ENCODE measurements at regions not wholly inside any gene's neighbourhood (a gene's known extent, or its start where the extent isn't known, plus 50 kb on each side); places are given as distances from the start of the nearest gene placed in this dataset.

DNA sequence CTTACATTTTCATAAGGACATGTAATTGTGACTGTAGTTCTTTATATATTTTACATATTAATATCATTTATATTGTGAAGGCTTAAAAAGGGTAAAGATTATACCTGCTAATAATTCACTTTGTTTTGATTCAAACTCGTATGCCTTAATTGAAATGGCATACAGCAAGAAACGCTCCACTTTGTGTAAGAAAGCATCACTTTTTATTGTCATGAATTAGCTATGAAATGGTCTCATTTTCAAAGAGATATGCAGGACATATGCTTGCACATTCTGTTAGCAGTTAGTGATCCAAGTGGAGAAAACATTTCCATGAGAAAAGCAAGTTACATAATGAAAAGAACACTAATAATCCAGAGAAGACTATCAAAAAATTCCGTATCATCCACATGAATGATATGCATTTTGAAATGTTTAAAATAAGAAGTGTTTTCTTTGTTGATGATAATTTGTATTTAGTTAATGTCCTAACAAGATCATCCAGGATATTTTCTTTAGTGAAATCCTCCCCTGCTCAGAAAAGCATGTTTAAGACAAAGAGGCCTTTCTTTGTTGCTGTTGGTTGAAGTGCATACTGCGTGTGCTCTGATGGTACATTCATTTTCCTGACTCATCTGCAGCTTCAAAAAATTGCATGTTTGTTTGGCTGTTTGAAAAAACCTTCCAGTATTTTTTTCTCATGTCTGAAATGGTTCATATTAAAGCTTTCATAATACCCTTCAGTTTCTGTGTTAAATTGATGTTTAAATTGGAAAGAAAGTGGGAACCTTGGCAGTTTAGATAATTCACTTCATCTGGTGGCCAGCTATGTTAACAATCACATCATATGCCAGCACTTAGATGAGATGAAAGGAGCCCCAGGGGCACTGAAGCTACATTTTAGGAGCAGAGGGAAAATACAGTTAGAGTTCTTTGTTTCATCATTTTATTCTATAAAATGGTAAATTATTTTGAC, 242.2 kb downstream of the CSNK1G3 start:
- peak in 1 of 58 donors; percentile 43 for DNase-seq

- DNase-seq = no peak
These were observed 241.4 kb downstream of the CSNK1G3 start for GRCh38 chr5:123753180-123753936.

DNA sequence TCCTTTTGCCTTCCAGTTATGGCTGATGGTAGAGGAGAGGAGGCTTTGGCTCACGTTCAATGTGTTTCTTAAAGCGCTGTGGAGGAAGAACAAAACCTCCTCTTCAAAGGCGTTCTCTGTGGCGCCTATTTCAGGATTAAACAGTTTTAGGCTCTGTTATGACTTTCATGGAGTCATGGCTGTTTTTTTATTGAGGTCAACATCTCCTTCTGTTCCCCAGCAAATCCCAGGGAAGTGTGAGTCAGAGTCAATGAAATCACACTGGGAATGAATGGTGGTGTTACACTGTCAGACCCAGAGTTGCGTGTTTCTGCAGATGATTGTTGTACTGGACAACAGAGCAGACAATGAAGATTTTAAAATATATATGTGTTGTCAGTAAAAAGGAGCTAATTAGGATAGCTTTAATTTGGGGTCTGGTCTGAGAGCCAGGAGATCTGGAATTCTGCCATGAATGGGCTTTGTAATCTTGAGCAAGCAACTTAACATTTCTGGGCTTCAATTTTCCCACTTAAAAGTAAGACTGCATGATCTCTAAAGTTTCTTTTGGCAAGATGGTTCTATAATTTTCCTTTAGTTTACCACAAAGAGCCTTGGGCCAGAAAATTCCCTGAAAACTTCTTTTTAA, 240.7 kb downstream of the CSNK1G3 start:
- DNase-seq = peak in 4 of 58 donors; percentile 6 to 39 (median 15)

DNA sequence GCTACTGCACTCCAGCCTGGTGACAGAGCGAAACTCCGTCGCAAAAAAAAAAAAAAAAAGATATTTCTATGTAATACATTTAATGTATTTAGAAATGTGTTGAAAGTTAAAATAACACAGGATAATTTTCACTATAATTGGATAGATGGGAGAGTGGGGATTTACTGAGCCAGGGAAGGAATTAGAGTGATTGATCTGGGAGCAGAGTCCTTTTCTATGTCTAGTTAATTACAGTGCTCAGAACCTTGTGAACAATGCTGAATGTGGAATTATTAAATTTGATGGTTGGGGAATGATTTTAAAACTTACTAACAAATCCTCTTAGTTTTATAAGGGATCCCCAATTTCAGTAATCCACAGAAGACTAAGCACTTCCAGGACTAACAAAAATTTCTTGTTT, 239.7 kb downstream of the CSNK1G3 start:
- no peak for DNase-seq

DNA sequence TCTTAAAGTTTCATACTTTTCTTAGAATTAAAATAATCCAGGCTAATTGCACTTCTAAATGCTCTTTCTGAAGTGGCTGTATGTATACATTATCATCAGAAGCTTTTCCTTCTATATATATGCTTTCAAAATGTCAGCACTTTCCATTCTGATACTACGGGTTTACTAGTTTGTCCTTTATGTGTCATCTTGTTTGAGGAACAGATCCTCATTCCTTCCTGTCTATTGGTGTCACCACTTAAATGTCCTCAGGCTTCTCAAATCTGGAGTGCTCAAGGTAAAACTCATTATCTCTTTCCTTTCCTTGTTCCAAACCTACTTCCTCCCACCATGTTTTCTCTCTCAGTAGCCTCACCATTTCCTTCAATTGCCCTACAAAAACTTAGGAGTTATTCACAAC, 236.3 kb downstream of the CSNK1G3 start:
- DNase-seq = no peak

DNA sequence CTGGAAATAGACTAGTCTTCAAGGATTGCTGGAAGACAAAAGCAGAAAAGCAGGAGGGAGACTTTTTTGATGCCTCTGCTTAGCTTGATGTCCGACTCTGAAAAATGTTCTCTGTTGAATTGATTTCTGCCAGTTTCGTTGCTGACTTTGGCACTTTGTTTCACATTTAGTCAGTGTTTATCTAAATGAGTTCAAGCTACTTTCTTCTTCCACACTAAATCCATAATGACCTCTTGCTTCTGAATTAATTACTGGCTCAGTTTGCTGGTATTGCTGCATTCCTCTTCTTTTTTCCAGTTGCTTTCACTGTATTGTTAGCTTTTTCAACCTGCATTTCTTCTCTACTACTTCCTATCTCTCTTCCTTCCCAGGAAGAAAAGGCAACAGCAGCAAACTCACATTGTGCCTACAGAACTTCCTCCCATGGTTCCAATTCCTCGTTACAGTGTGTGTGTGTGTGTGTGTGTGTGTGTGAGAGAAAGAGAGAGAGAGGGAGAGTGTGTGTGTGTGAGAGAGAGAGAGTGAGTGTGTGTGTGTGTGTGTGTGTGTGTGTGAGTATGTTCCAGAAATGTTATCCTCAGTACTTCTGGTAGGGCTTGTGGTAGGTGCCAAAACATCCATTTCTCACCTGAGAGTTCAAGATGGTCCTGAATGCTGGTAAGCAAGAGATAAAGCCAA, 234.8 kb downstream of the CSNK1G3 start:
- DNase-seq = no peak

GRCh38 chr5:123743990-123744583, 232.1 kb downstream of the CSNK1G3 start:
- no peak for DNase-seq

- no peak for DNase-seq
These were observed 223.4 kb downstream of the CSNK1G3 start for GRCh38 chr5:123735384-123735783.

- no peak for DNase-seq
These were observed 220.3 kb downstream of the CSNK1G3 start for GRCh38 chr5:123732257-123732656.

DNA sequence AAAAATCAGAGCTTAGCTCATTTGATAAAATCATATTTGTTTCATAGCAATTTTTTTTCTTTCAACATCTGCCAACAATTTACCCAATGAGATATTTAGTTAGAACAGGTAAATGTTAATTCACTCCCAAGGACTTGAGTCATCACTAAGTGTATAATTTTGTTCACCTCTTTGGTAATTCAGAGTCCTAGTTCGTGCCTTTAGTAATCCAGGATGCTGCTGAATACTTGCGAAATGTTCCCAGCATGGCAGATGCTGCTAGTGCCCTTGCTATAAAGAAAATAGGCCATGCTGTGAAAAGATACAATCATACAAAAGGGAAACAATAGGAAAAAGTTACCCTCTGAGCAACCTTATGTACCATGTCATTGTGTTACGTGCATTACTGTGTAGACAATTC, 210.5 kb downstream of the CSNK1G3 start:
- no peak for DNase-seq

DNA sequence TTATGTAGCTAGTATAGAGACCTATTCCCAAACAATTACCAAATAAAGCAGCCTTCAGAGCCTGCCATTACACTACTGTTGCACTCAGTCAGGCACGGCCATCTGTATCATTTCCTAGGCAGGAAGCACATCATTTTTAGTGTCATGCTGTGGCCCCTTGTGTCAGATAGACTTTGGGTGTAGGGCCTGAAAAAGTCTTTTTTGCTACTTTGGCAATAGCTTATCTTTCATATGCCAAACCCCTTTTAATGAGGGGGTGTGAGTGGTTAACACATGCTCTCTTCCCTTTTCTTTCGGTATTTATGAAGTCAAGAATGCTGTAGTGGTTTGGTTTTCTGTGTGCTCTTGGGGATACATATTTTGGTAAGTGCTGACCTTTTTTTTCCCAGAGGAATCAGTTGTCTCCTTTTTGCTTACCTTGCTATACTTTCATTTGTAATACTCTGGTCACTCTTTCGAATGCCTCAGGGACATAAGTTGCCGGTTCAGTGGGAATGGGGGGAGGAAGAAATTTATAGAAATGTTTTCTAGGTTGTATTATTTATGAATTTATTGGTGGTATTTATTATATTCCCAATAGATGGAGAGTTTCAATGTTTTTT, 209.8 kb downstream of the CSNK1G3 start:
- no peak for DNase-seq

DNA sequence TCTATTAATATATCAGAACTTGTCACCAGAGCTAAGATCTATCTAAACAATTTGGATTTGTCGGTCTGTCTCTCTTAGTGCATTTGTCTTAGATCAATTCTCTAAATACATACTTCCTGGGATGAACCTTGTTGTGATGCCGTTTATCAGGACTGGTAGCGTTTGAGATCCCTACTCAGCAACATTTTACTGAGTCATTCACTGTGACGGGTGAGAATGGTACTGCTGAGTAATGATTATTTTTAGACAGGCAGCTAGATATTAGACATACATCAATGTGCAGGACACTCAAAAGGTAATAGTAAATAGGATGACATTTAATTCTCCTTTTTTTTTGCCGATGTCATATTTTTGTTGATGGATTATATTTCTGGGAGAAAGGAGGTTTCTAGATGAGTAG, 209.0 kb downstream of the CSNK1G3 start:
- no peak for DNase-seq

GRCh38 chr5:123720339-123720738, 208.4 kb downstream of the CSNK1G3 start:
- DNase-seq = no peak

GRCh38 chr5:123719004-123719403, 207.0 kb downstream of the CSNK1G3 start:
- no peak for DNase-seq

GRCh38 chr5:123718238-123718637, 206.3 kb downstream of the CSNK1G3 start:
- DNase-seq = no peak

DNA sequence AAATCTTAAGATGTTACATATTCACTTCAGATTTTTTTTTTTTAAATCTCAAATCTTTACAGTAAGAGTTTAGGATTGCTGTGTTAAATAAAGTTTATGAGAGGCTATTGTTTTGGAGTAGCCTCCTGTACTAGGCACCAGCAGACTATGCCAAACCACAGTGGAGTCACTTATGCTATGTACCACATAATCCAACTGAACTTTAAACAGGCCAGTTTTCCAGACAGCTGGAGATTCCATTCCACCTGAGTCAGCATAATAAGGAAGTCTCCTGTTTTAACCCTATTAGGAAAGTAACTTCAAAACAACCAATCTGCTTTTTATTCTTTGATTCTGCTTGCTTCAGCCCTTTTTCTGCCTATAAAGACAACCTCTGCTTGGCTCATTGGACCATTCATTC, 205.2 kb downstream of the CSNK1G3 start:
- no peak for DNase-seq

DNA sequence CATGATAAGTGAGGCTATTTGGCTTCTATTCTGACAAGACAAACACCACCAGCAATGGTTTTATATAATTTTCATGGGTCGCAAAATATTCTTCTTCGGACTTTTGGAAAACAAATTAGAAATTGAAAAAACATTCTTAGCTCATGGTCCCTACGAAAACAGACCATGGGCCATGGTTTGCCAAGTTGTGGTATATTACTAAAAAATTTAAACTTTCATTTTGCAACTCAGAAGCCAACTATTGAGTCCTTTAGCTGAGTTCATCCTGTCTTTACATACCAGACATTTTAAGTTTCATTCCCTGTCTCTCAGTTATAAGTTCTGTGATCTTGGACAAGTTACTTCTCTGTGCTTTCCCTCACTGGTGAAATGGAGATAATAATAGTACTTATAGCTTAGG, 198.1 kb downstream of the CSNK1G3 start:
- no peak for DNase-seq

DNA sequence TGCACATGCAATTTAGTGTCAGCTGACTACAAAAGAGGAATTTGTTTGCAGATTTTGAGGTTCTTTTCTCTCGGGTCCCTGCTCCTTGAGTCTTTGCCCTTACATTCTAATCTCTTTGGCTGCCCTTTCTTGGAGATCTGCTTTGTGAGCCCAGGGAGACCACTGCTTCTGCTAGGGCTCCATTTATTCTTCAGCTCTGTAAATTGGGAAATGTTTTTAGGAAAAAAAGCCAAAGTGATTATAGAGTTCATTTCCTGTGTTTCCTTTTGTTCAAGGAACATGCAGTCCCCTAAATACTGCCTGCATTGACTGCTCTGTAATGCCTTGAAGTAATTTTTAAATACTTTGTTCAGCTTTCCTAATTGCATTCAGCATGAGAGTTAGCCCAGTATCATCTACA, 197.4 kb downstream of the CSNK1G3 start:
- no peak for DNase-seq

- DNase-seq = no peak
These were observed 196.3 kb downstream of the CSNK1G3 start for GRCh38 chr5:123708074-123708806.

DNA sequence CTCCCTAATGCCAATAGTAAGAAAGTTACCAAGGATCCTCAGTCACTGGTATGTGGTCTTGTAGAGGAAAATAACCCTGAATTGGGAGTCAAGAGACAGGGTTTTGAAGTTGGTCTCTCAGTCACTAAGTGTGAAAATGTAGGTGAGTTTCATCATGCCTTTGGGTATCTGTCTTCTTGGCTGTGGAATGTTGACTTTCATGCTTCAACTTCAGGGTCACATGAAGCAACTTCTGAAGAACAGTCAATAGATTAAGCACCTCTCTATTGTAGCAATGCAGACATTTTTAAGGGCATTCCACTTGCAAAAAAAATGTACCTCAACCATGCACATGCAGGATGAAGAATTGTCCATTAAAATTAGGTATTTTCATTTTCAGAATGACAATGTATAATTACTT, 194.6 kb downstream of the CSNK1G3 start:
- DNase-seq = no peak
